H1 (cell line): ENCODE measurements at regions not wholly inside any gene's neighbourhood (a gene's known extent, or its start where the extent isn't known, plus 50 kb on each side); places are given as distances from the start of the nearest gene placed in this dataset.

Source experiments
- CHD7 ChIP-seq: fragments of 300-600 bp; sonication (generic); IDR thresholded peaks from 2 replicates; pipeline ENCODE4 v1.7.1; 2012; ENCODE audit warnings: low read length, moderate library complexity, mild to moderate bottlenecking, inconsistent platforms; ENCODE audit not compliant: insufficient replicate concordance
- CTCF ChIP-seq, 3 experiments: IDR thresholded peaks; 1 replicate in 2 of 3; 2 replicates in 1 of 3; pipeline versions ENCODE4 v1.5.1 to v1.6.1; 2011; ENCODE audit warnings: low read length in 3 of 3, mild to moderate bottlenecking in 3 of 3, inconsistent platforms in 2 of 3, low read depth in 1 of 3, moderate library complexity in 1 of 3; ENCODE audit not compliant: insufficient read depth in 1 of 3; ENCODE audit errors: control extremely low read depth in 1 of 3
- EGR1 ChIP-seq: IDR thresholded peaks from 2 replicates; pipeline ENCODE4 v1.6.1; 2011; ENCODE audit warnings: low read depth, low read length, borderline replicate concordance
- POLR2A ChIP-seq, 2 experiments: IDR thresholded peaks; 1 replicate in 1 of 2; 2 replicates in 1 of 2; pipeline ENCODE4 v1.6.1; 2011; ENCODE audit warnings: low read depth in 2 of 2, low read length in 2 of 2, mild to moderate bottlenecking in 2 of 2; ENCODE audit errors: control extremely low read depth in 1 of 2
- RFX5 ChIP-seq: IDR thresholded peaks from 2 replicates; pipeline ENCODE4 v1.6.1; 2011; ENCODE audit warnings: low read depth, low read length, improper control_type of control experiment, borderline replicate concordance

GRCh38 chr14:82720431-82720830 is 1186.8 kb upstream of the SEL1L start:
- TF ChIP-seq CTCF (IDR thresholded peaks at IDR 0.05; ENCODE audit: control extremely low read depth in 1 of 3, insufficient read depth in 1 of 3, low read depth in 1 of 3, low read length in 3 of 3) = no peak
- no peak for TF ChIP-seq EGR1
- no peak for TF ChIP-seq RFX5
- no peak for TF ChIP-seq CHD7
- no peak for TF ChIP-seq POLR2A (IDR thresholded peaks at IDR 0.05; ENCODE audit: control extremely low read depth in 1 of 2, low read depth in 2 of 2, low read length in 2 of 2)
